ENCODE measurements at regions not wholly inside any gene's neighbourhood (a gene's known extent, or its start where the extent isn't known, plus 50 kb on each side); places are given as distances from the start of the nearest gene placed in this dataset.
"Not testable (repeated sequence)": the region's sequence is repeated elsewhere in the genome, so short reads cannot be mapped to it uniquely, and the experiment has no call there.

- Histone ChIP-seq H3K9me3 (ENCODE audit: control insufficient read depth, insufficient read depth, low read length) (no peaks in the 10 kb centered on the region), H3K4me2 (ENCODE audit: low read length) (no peak overlapping the region), H3K4me3 (ENCODE audit: low read length) (no peak overlapping the region), H3K4me1 (ENCODE audit: control insufficient read depth, low read length) (no peaks in the 10 kb centered on the region), H4K20me1 (ENCODE audit: control insufficient read depth, insufficient read depth, low read depth, low read length) (no peaks in the 10 kb centered on the region), H3K79me2 (ENCODE audit: control insufficient read depth, low read length) (no peaks in the 10 kb centered on the region), H3K27me3 (ENCODE audit: control insufficient read depth, low read length) (no peaks in the 10 kb centered on the region), H3F3A (ENCODE audit: control insufficient read depth, insufficient read depth) (no peaks in the 10 kb centered on the region), H3K9me2 (replicated peaks; ENCODE audit: control insufficient read depth, low read length) (no peaks in the 10 kb centered on the region), H3K36me3 (ENCODE audit: control insufficient read depth, low read length) (no peaks in the 10 kb centered on the region), H3K27ac (ENCODE audit: low read depth, low read length) (no peak overlapping the region)
- TF ChIP-seq CTCF (IDR thresholded peaks at IDR 0.05; ENCODE audit: low read depth, low read length, poor library complexity, severe bottlenecking) (no peak), EZH2phosphoT487 (IDR thresholded peaks at IDR 0.05; ENCODE audit: borderline replicate concordance, low read length) (no peak)
Observed at GRCh38 chr16:9345046-9345445, 253.6 kb downstream of the HAPSTR1 start.

DNA sequence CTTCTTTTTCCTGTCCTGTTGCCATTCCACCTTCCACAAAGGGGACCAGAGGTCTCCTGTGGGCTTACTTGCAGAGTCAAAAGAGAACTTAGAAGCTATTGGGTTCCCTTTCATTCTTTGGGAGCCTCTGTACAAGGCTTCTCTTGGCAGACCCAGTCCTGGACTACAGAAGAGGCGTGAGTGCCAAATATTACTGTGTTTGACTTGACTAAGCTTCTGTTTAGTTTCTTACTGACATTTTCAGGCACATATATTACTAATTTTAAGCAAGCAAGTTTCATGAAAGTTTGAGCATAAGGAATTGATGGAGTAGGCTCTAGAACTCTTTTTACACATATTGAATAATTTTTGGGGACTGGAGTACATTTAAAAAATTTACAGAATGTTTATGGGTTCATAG, 254.4 kb downstream of the HAPSTR1 start:
- Histone ChIP-seq H3K9me2 (replicated peaks; ENCODE audit: control insufficient read depth, low read length) (no peaks in the 10 kb centered on the region), H3K4me1 (ENCODE audit: control insufficient read depth, low read length) (no peaks in the 10 kb centered on the region), H3K9me3 (ENCODE audit: control insufficient read depth, insufficient read depth, low read length) (no peaks in the 10 kb centered on the region), H3F3A (ENCODE audit: control insufficient read depth, insufficient read depth) (no peaks in the 10 kb centered on the region), H3K4me3 (ENCODE audit: low read length) (no peak overlapping the region), H3K36me3 (ENCODE audit: control insufficient read depth, low read length) (no peaks in the 10 kb centered on the region), H3K79me2 (ENCODE audit: control insufficient read depth, low read length) (no peaks in the 10 kb centered on the region), H3K4me2 (ENCODE audit: low read length) (no peak overlapping the region), H3K27ac (ENCODE audit: low read depth, low read length) (no peak overlapping the region), H4K20me1 (ENCODE audit: control insufficient read depth, insufficient read depth, low read depth, low read length) (no peaks in the 10 kb centered on the region), H3K27me3 (ENCODE audit: control insufficient read depth, low read length) (no peaks in the 10 kb centered on the region)
- TF ChIP-seq EZH2phosphoT487 (IDR thresholded peaks at IDR 0.05; ENCODE audit: borderline replicate concordance, low read length), result no peak
- no peak for TF ChIP-seq CTCF (IDR thresholded peaks at IDR 0.05; ENCODE audit: low read depth, low read length, poor library complexity, severe bottlenecking)

DNA sequence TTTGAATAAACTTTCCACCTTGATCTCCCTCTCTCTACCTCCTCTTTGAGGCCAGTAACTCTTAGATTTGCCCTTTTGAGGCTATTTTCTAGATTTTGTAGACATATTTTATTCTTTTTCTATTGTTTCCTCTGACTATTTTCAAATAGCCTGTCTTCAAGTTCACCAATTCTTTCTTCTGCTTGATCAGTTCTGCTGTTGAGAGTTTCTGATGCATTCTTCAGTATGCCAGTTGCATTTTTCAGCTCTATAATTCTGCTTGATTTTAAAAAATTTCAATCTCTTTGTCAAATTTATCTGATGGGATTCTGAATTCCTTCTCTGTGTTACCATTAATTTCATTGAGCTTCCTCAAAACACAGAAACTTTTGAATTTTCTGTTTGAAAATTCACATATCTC, 257.5 kb downstream of the HAPSTR1 start:
- Histone ChIP-seq H3F3A (ENCODE audit: control insufficient read depth, insufficient read depth) (no peaks in the 10 kb centered on the region), H3K27ac (ENCODE audit: low read depth, low read length) (no peak overlapping the region), H3K4me1 (ENCODE audit: control insufficient read depth, low read length) (no peaks in the 10 kb centered on the region), H3K4me2 (ENCODE audit: low read length) (no peak overlapping the region), H3K79me2 (ENCODE audit: control insufficient read depth, low read length) (no peaks in the 10 kb centered on the region), H3K4me3 (ENCODE audit: low read length) (no peak overlapping the region), H4K20me1 (ENCODE audit: control insufficient read depth, insufficient read depth, low read depth, low read length) (no peaks in the 10 kb centered on the region), H3K27me3 (ENCODE audit: control insufficient read depth, low read length) (no peaks in the 10 kb centered on the region), H3K36me3 (ENCODE audit: control insufficient read depth, low read length) (no peaks in the 10 kb centered on the region), H3K9me3 (ENCODE audit: control insufficient read depth, insufficient read depth, low read length) (no peaks in the 10 kb centered on the region), H3K9me2 (replicated peaks; ENCODE audit: control insufficient read depth, low read length) (no peaks in the 10 kb centered on the region)
- TF ChIP-seq EZH2phosphoT487 (IDR thresholded peaks at IDR 0.05; ENCODE audit: borderline replicate concordance, low read length), result no peak
- no peak for TF ChIP-seq CTCF (IDR thresholded peaks at IDR 0.05; ENCODE audit: low read depth, low read length, poor library complexity, severe bottlenecking)

DNA sequence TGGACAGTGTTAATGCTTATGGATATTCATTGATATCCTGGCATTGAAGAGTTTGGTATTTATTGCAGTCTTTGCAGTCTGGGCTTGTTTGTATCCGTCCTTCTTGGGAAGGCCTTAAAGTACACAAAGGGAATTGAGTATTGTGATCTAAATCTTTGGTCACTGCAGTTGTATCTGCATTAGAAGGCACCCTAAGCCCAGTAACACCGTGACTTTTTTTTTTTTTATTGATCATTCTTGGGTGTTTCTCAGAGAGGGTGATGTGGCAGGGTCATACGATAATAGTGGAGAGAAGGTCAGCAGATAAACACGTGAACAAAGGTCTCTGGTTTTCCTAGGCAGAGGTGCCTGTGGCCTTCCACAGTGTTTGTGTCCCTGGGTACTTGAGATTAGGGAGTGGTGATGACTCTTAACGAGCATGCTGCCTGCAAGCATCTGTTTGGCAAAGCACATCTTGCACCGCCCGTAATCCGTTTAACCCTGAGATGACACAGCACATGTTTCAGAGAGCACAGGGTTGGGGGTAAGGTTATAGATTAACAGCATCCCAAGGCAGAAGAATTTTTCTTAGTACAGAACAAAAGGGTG, 258.0 kb downstream of the HAPSTR1 start:
- not testable (repeated sequence) for H3K4me3 ChIP-seq (ENCODE audit: low read length); H3K4me1 ChIP-seq (ENCODE audit: control insufficient read depth, low read length); H3K27me3 ChIP-seq (ENCODE audit: control insufficient read depth, low read length); H3K79me2 ChIP-seq (ENCODE audit: control insufficient read depth, low read length); H4K20me1 ChIP-seq (ENCODE audit: control insufficient read depth, insufficient read depth, low read depth, low read length); H3K36me3 ChIP-seq (ENCODE audit: control insufficient read depth, low read length); H3K9me2 ChIP-seq (replicated peaks; ENCODE audit: control insufficient read depth, low read length); H3F3A ChIP-seq (ENCODE audit: control insufficient read depth, insufficient read depth); H3K9me3 ChIP-seq (ENCODE audit: control insufficient read depth, insufficient read depth, low read length); H3K4me2 ChIP-seq (ENCODE audit: low read length); H3K27ac ChIP-seq (ENCODE audit: low read depth, low read length)

GRCh38 chr16:9350119-9350799, 258.8 kb downstream of the HAPSTR1 start:
- H3K27me3 ChIP-seq (ENCODE audit: control insufficient read depth, low read length); H3K27ac ChIP-seq (ENCODE audit: low read depth, low read length); H3K4me1 ChIP-seq (ENCODE audit: control insufficient read depth, low read length); H3K79me2 ChIP-seq (ENCODE audit: control insufficient read depth, low read length); H3K9me3 ChIP-seq (ENCODE audit: control insufficient read depth, insufficient read depth, low read length); H3K4me3 ChIP-seq (ENCODE audit: low read length); H4K20me1 ChIP-seq (ENCODE audit: control insufficient read depth, insufficient read depth, low read depth, low read length); H3K4me2 ChIP-seq (ENCODE audit: low read length); H3K36me3 ChIP-seq (ENCODE audit: control insufficient read depth, low read length); H3F3A ChIP-seq (ENCODE audit: control insufficient read depth, insufficient read depth); H3K9me2 ChIP-seq (replicated peaks; ENCODE audit: control insufficient read depth, low read length): not testable (repeated sequence)

Data from DOHH2 (cell line).